OCI-LY3 (cell line): ENCODE measurements at regions not wholly inside any gene's neighbourhood (a gene's known extent, or its start where the extent isn't known, plus 50 kb on each side); places are given as distances from the start of the nearest gene placed in this dataset.

Experiments
- EZH2phosphoT487 ChIP-seq: fragments of 200-600 bp; shearing (Covaris generic); IDR thresholded peaks from 2 replicates; pipeline ENCODE4 v1.6.1; 2018; ENCODE audit warnings: antibody characterized with exemption, mixed run types, low read depth
- TF ChIP-seq, protein P1 (sequence below): fragments of 200-600, 300-600 bp; sonication (generic); IDR thresholded peaks from 2 replicates; pipeline ENCODE4 v1.5.1; 2014; ENCODE audit warnings: antibody characterized with exemption, low read length, low read depth

DNA sequence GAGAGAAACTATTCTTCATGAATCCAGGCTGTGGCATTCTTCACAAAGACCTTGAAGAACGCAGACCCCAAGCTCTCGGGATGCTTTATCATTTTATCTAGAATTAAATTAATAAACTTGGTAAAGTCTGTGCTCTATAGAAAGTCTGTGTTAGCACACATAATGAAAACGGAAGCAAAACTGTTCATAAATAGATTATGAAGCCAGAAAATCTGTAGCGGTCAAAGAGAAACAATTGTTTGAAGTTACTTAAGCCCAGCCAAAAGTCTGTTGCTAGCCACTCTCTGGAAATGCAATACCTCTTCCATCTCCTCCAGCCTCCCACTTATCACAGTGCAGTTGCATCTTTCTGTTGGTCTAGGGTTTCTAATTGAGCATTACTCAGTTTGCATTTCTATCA is 375.9 kb downstream of the KIF4B start:
- TF ChIP-seq, protein P1, sequence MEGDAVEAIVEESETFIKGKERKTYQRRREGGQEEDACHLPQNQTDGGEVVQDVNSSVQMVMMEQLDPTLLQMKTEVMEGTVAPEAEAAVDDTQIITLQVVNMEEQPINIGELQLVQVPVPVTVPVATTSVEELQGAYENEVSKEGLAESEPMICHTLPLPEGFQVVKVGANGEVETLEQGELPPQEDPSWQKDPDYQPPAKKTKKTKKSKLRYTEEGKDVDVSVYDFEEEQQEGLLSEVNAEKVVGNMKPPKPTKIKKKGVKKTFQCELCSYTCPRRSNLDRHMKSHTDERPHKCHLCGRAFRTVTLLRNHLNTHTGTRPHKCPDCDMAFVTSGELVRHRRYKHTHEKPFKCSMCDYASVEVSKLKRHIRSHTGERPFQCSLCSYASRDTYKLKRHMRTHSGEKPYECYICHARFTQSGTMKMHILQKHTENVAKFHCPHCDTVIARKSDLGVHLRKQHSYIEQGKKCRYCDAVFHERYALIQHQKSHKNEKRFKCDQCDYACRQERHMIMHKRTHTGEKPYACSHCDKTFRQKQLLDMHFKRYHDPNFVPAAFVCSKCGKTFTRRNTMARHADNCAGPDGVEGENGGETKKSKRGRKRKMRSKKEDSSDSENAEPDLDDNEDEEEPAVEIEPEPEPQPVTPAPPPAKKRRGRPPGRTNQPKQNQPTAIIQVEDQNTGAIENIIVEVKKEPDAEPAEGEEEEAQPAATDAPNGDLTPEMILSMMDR = no peak
- TF ChIP-seq EZH2phosphoT487 = no peak
